ENCODE measurements at regions not wholly inside any gene's neighbourhood (a gene's known extent, or its start where the extent isn't known, plus 50 kb on each side); places are given as distances from the start of the nearest gene placed in this dataset.
"Not testable (repeated sequence)": the region's sequence is repeated elsewhere in the genome, so short reads cannot be mapped to it uniquely, and the experiment has no call there.

GRCh38 chr10:64041989-64042490 lies 520.8 kb downstream of the REEP3 start:
- peaks cover 9% of the 10 kb centered on the region for H3K4me1 Mint-ChIP-seq (ENCODE audit: low read depth)
- H3K27ac Mint-ChIP-seq (ENCODE audit: unreplicated experiment) = no peak overlapping the region
- DNase-seq (ENCODE audit: low spot score) = no peak
- no peaks in the 10 kb centered on the region for H3K9me3 Mint-ChIP-seq (ENCODE audit: low read depth)
- TF ChIP-seq CTCF (IDR thresholded peaks at IDR 0.05) = no peak
- no peak overlapping the region for H3K4me3 Mint-ChIP-seq (ENCODE audit: unreplicated experiment)
- peaks cover 2% of the 10 kb centered on the region for H3K27me3 Mint-ChIP-seq (ENCODE audit: low read depth)
- H3K36me3 Mint-ChIP-seq (ENCODE audit: low read depth) = no peaks in the 10 kb centered on the region

- no peak overlapping the region for H3K27ac Mint-ChIP-seq (ENCODE audit: unreplicated experiment)
- H3K36me3 Mint-ChIP-seq (ENCODE audit: low read depth) = peaks cover 4% of the 10 kb centered on the region
- DNase-seq (ENCODE audit: low spot score) = no peak
- peaks cover 2% of the 10 kb centered on the region for H3K27me3 Mint-ChIP-seq (ENCODE audit: low read depth)
- H3K4me3 Mint-ChIP-seq (ENCODE audit: unreplicated experiment) = no peak overlapping the region
- peaks cover 4% of the 10 kb centered on the region for H3K4me1 Mint-ChIP-seq (ENCODE audit: low read depth)
- TF ChIP-seq CTCF (IDR thresholded peaks at IDR 0.05) = no peak
- H3K9me3 Mint-ChIP-seq (ENCODE audit: low read depth) = peaks cover 10% of the 10 kb centered on the region
These were observed 522.9 kb downstream of the REEP3 start for GRCh38 chr10:64044098-64044497.

- DNase-seq (ENCODE audit: low spot score); H3K4me1 Mint-ChIP-seq (ENCODE audit: low read depth); H3K4me3 Mint-ChIP-seq (ENCODE audit: unreplicated experiment); H3K36me3 Mint-ChIP-seq (ENCODE audit: low read depth); H3K9me3 Mint-ChIP-seq (ENCODE audit: low read depth); H3K27me3 Mint-ChIP-seq (ENCODE audit: low read depth); H3K27ac Mint-ChIP-seq (ENCODE audit: unreplicated experiment): not testable (repeated sequence)
These were observed 523.9 kb downstream of the REEP3 start for GRCh38 chr10:64044957-64045632.

- peaks cover 3% of the 10 kb centered on the region for H3K27me3 Mint-ChIP-seq (ENCODE audit: low read depth)
These were observed 533.2 kb downstream of the REEP3 start for GRCh38 chr10:64054392-64054791.

GRCh38 chr10:64059884-64060283 lies 538.7 kb downstream of the REEP3 start:
- no peak for DNase-seq (ENCODE audit: low spot score)
- peaks cover 10% of the 10 kb centered on the region for H3K27me3 Mint-ChIP-seq (ENCODE audit: low read depth)
- H3K9me3 Mint-ChIP-seq (ENCODE audit: low read depth) = no peaks in the 10 kb centered on the region
- no peaks in the 10 kb centered on the region for H3K4me1 Mint-ChIP-seq (ENCODE audit: low read depth)
- no peak overlapping the region for H3K27ac Mint-ChIP-seq (ENCODE audit: unreplicated experiment)
- H3K36me3 Mint-ChIP-seq (ENCODE audit: low read depth) = peaks cover 2% of the 10 kb centered on the region
- no peak for TF ChIP-seq CTCF (IDR thresholded peaks at IDR 0.05)
- H3K4me3 Mint-ChIP-seq (ENCODE audit: unreplicated experiment) = no peak overlapping the region

More at GRCh38 chr10:64054392-64054791, 533.2 kb downstream of the REEP3 start:
- no peak for DNase-seq (ENCODE audit: low spot score)
- TF ChIP-seq CTCF (IDR thresholded peaks at IDR 0.05) = no peak
- H3K4me3 Mint-ChIP-seq (ENCODE audit: unreplicated experiment) = no peak overlapping the region
- no peaks in the 10 kb centered on the region for H3K36me3 Mint-ChIP-seq (ENCODE audit: low read depth)
- H3K27ac Mint-ChIP-seq (ENCODE audit: unreplicated experiment) = no peak overlapping the region
- H3K4me1 Mint-ChIP-seq (ENCODE audit: low read depth) = no peaks in the 10 kb centered on the region
- no peaks in the 10 kb centered on the region for H3K9me3 Mint-ChIP-seq (ENCODE audit: low read depth)

- Mint-ChIP-seq H3K27me3 (ENCODE audit: low read depth) (peaks cover 10% of the 10 kb centered on the region), H3K27ac (ENCODE audit: unreplicated experiment) (no peak overlapping the region), H3K4me3 (ENCODE audit: unreplicated experiment) (no peak overlapping the region), H3K4me1 (ENCODE audit: low read depth) (no peaks in the 10 kb centered on the region), H3K9me3 (ENCODE audit: low read depth) (no peaks in the 10 kb centered on the region), H3K36me3 (ENCODE audit: low read depth) (peaks cover 2% of the 10 kb centered on the region)
- TF ChIP-seq CTCF (IDR thresholded peaks at IDR 0.05) = no peak
- no peak for DNase-seq (ENCODE audit: low spot score)
These were observed 539.2 kb downstream of the REEP3 start for GRCh38 chr10:64060389-64060788.
